Type B pancreatic cell (in vitro differentiated cells): ENCODE measurements at regions not wholly inside any gene's neighbourhood (a gene's known extent, or its start where the extent isn't known, plus 50 kb on each side); places are given as distances from the start of the nearest gene placed in this dataset.

ENCODE experiments used
- DNase-seq: peaks from one replicate; pipeline ENCODE4 v3.0.0; 2021; ENCODE audit warnings: mixed read lengths; ENCODE audit not compliant: unreplicated experiment; ENCODE audit errors: extremely low spot score
- H3K27ac Mint-ChIP-seq: 2 replicates; pipeline ENCODE4 v1.8.0; 2021; ENCODE audit warnings: mild to moderate bottlenecking, mixed read lengths
- H3K27me3 Mint-ChIP-seq: 2 replicates; pipeline ENCODE4 v1.8.0; 2021; ENCODE audit warnings: mixed read lengths
- H3K36me3 Mint-ChIP-seq: 2 replicates; pipeline ENCODE4 v1.8.0; 2021; ENCODE audit warnings: mixed read lengths
- H3K4me1 Mint-ChIP-seq: one replicate; pipeline ENCODE4 v1.8.0; 2021; ENCODE audit warnings: mixed read lengths; ENCODE audit not compliant: unreplicated experiment
- H3K4me3 Mint-ChIP-seq: 2 replicates; pipeline ENCODE4 v1.8.0; 2021; ENCODE audit warnings: mild to moderate bottlenecking, mixed read lengths
- H3K9me3 Mint-ChIP-seq: 2 replicates; pipeline ENCODE4 v1.8.0; 2021; ENCODE audit warnings: mixed read lengths
- TF ChIP-seq, protein P1 (sequence below): fragments of 200-600 bp; sonication (generic); conservative IDR thresholded peaks from 2 replicates; pipeline ENCODE4 v1.5.0; 2021; ENCODE audit warnings: antibody characterized with exemption, mild to moderate bottlenecking

DNA sequence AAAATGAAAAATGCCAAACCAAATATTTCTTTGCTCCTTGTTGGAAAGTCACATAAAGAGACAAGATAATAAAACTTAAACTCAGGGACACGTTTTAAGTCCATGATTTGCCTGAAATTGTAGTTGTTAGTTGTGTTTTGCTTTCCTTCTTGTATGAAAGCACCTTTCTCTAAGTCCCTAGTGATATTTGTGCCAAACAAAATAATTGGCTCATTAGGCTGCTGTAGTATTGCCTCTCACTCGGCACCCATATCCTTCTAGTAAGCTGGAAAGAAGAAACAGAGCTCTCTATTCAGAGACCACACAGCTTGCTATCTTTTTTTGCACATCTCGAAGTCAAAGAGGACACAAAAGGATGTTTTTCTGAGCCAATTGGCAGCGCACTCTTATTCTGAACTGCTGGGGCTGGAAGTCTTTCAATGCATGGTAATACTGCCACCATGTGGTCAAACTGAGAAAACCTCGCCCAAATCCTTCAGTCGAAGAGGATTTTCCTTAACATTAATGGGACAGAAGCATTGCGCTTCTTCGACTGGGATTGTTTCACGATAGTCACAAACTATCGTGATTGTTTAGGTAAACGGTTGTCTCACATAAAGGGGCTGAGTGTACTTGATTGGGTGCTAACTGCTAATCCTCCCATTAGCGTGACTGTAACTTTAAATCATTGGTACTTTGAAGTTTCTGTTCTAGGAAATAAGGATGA, 571.9 kb upstream of the LCORL start:
- Mint-ChIP-seq H3K9me3 (no peaks in the 10 kb centered on the region), H3K27me3 (peaks cover 15% of the 10 kb centered on the region), H3K4me3 (peak overlapping the region; percentile 48), H3K27ac (no peak overlapping the region), H3K4me1 (peaks cover 7% of the 10 kb centered on the region), H3K36me3 (no peaks in the 10 kb centered on the region)
- DNase-seq = peak; percentile 70
- TF ChIP-seq, protein P1, sequence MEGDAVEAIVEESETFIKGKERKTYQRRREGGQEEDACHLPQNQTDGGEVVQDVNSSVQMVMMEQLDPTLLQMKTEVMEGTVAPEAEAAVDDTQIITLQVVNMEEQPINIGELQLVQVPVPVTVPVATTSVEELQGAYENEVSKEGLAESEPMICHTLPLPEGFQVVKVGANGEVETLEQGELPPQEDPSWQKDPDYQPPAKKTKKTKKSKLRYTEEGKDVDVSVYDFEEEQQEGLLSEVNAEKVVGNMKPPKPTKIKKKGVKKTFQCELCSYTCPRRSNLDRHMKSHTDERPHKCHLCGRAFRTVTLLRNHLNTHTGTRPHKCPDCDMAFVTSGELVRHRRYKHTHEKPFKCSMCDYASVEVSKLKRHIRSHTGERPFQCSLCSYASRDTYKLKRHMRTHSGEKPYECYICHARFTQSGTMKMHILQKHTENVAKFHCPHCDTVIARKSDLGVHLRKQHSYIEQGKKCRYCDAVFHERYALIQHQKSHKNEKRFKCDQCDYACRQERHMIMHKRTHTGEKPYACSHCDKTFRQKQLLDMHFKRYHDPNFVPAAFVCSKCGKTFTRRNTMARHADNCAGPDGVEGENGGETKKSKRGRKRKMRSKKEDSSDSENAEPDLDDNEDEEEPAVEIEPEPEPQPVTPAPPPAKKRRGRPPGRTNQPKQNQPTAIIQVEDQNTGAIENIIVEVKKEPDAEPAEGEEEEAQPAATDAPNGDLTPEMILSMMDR = peak; percentile 91

DNA sequence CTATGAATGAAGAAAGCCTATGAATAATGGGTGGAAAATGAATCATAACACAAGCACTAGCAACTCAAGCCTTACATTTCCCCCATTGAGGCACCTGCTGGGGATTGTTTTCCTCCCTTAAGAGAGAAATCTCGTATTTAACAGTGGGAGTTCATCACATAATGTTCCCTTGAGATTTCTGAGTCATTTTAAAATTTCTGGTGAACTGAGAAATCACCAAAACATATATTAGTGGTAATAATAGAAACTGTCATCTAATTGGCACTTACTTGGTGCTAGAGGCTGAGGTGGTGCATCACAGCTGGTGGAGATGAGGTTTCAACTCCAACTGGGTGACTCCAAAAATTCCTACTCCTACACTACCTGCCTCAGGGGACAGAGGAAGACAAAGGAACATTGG, 561.3 kb upstream of the LCORL start:
- H3K27me3 Mint-ChIP-seq = peaks cover 6% of the 10 kb centered on the region
- H3K4me3 Mint-ChIP-seq = no peak overlapping the region
- TF ChIP-seq, protein P1 = no peak
- H3K27ac Mint-ChIP-seq = no peak overlapping the region
- DNase-seq = no peak
- no peaks in the 10 kb centered on the region for H3K9me3 Mint-ChIP-seq
- no peaks in the 10 kb centered on the region for H3K36me3 Mint-ChIP-seq
- peaks cover 6% of the 10 kb centered on the region for H3K4me1 Mint-ChIP-seq

DNA sequence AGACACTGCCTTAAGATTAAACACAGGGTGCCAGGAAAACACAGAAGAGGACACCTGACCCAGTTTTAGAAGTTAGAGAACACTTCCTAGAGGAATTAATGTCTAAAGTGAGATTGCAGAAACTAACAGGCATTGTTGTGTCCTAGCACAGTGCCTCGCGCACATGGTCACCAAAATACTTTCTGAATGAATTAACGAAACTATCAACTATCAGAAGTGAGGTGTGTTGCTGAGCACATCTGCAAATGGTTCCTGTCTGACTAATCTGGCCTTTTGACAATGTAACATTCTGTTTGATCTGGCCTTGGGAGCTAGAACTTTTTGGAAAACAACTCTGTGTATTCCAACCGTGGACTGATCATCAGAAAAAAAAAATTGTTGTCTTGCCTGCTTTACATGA, 556.8 kb upstream of the LCORL start:
- H3K27me3 Mint-ChIP-seq = peaks cover 6% of the 10 kb centered on the region
- peaks cover 6% of the 10 kb centered on the region for H3K4me1 Mint-ChIP-seq
- DNase-seq = no peak
- H3K4me3 Mint-ChIP-seq = no peak overlapping the region
- TF ChIP-seq, protein P1 = no peak
- H3K27ac Mint-ChIP-seq = no peak overlapping the region
- H3K36me3 Mint-ChIP-seq = no peaks in the 10 kb centered on the region
- no peaks in the 10 kb centered on the region for H3K9me3 Mint-ChIP-seq

DNA sequence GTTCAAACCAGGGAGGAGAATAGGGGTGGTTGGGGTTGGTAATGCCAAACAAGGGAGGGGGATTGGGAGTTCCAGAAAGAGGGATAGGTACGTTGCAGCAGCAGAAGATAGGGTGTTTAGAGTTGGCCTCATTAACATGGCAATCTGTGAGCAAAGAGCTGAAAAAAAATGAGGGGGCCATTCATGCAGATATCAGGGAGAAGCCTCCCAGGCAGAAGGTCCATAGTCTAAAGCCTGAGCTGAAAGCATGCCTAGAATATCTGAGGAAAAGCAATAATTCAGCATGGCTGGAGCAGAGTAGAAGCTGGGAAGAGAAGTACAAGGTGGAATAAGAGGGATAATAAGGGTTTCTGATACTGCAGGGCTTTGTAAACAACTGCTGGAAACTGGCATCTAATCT, 550.9 kb upstream of the LCORL start:
- no peak overlapping the region for H3K4me3 Mint-ChIP-seq
- peaks cover 6% of the 10 kb centered on the region for H3K4me1 Mint-ChIP-seq
- no peaks in the 10 kb centered on the region for H3K27me3 Mint-ChIP-seq
- DNase-seq = no peak
- H3K27ac Mint-ChIP-seq = no peak overlapping the region
- no peaks in the 10 kb centered on the region for H3K36me3 Mint-ChIP-seq
- TF ChIP-seq, protein P1 = no peak
- no peaks in the 10 kb centered on the region for H3K9me3 Mint-ChIP-seq

DNA sequence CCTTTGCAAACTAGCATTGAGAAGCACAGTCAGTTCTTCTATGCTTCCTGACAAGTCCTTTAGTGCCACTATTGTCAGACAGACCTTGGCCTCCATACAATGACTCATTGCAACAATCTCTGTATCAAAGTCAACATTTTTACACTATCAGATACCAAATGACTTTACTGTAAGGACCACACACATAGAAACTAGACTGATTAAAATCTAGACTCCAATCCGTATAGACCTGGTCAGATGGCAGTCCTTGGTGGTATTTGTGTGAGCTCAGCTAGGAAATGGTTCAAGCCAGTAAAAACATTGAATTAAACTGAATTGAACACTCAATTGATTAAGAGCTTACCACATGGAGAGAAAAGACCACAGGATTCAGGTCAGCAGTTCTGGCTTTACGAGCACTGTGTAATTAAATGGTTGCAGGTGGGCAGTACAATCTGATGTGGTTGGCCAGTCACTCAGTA, 549.8 kb upstream of the LCORL start:
- TF ChIP-seq, protein P1 = no peak
- no peak overlapping the region for H3K4me3 Mint-ChIP-seq
- H3K9me3 Mint-ChIP-seq = no peaks in the 10 kb centered on the region
- DNase-seq = no peak
- H3K27me3 Mint-ChIP-seq = no peaks in the 10 kb centered on the region
- H3K27ac Mint-ChIP-seq = no peak overlapping the region
- H3K4me1 Mint-ChIP-seq = peaks cover 6% of the 10 kb centered on the region
- H3K36me3 Mint-ChIP-seq = no peaks in the 10 kb centered on the region
